ENCODE measurements at regions not wholly inside any gene's neighbourhood (a gene's known extent, or its start where the extent isn't known, plus 50 kb on each side); places are given as distances from the start of the nearest gene placed in this dataset.
"Not testable (repeated sequence)": the region's sequence is repeated elsewhere in the genome, so short reads cannot be mapped to it uniquely, and the experiment has no call there.

DNA sequence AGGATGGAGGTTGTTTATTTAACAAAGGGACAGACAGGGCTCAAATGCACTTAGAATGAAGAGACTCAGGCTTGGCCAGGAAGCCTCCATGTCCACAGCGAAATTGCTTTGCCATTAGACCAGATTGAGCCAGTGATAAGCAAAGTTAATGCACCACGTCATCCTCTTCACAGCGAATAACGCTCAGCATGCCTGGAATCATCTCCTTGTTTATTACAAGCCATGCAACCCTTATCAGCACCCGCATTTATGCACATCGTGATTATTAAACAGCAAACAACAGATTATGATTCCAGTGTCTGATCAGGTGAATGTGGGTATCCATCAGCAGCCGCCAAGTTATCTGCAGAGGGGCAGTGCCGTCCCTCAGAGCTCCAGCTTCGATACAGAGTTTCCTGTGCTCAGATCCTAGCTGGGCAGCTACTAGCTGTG is 175.0 kb upstream of the TMEM132C start:
- DNase-seq (ENCODE audit: low read depth in 2 of 3, low spot score in 2 of 3) = no peak

DNA sequence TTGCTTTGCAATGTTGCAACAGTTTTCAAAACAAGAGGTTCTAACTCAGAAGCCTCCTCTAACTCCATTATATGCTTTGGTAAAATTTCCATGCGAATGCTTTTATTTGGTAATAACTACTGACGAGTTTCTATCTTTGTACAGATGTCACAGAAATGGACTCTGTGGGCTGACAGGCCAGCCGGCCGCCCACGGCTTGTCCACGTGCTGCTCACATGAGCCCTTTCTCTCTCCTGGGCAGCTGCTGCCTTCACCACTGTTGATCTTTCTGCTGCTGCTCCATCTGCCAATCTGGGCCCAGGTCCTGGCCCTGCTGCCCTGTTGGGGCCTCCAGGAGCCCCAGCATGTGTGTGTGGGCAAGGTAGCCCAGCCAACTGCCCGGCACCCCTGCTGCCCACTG is 168.2 kb upstream of the TMEM132C start:
- DNase-seq (ENCODE audit: low read depth in 2 of 3, low spot score in 2 of 3) = no peak

DNA sequence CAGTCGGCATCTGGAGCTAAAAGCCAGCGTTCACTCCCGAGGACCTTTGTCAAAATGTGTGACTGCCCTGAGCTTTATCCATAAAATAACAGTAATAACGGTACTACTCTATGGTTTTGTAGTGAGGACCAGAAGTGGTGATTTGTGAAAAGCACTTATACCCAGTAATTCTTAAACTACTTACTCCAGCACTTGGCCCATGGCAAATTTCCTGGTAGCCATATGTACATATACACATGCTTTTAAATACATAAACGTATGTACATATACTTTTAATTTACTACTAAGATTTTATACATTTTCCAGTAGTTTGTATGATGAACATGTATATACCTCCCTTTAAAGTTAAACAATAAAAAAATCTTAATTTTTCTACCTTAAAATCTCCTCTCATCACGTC is 163.8 kb upstream of the TMEM132C start:
- no peak for DNase-seq (ENCODE audit: low read depth in 2 of 3, low spot score in 2 of 3)

DNA sequence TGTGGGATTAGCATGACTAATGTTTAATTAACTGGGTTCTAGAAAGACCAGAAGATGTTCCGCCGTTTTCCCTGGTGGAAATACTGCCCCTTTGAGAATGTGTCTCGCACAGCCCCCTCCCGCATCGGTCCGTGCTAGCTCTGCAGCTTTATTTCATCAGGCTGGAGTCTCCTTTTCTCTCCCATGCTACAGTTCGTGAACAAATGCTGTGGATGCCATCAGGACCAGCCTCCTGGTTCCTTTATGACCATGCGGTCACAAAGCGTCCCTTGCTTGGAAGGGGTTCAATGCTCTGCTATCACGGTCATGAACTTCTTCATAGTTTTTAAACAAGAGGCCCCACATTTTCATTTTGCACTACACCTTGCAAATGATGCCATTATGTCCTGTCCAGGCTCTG is 157.7 kb upstream of the TMEM132C start:
- DNase-seq (ENCODE audit: low read depth in 2 of 3, low spot score in 2 of 3) = no peak

DNA sequence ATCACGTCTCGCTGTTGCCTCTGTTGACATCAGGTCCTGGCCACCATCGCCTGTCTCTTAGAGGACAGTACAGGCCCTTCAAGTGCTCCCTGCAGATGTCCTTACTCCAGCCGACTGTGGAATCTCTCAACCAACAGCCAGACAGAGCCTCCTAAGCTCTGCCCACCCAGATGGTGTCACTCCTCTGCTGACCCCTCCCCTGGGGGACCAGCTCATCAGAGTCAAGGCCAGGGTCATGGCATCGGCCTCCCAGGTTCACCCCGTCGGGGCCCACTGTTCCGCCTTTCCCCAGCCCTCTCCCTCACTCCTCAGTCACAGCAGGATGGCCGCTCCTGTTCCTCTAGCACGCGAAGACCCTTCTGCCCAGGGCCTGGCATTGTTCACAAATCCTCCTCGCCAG is 157.3 kb upstream of the TMEM132C start:
- DNase-seq (ENCODE audit: low read depth in 2 of 3, low spot score in 2 of 3) = no peak

DNA sequence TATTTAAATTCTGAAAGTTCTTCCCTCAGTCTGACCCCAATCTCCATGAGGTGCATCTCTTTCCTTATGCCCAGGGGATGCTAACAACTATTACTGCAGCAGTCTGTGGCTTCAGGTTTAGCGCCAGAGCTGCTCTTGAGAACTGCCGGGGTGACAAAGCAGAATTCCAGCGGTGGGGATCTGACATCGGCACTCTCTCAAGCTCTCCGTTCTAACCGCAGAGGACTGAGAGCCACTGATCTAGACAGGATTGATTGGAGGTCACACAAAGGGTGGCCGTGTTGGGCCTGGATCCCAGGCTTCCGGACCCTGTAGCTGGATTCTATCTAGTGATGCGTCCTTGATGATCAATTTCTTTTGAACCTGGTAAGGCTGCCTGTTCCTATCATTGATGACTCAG is 155.6 kb upstream of the TMEM132C start:
- DNase-seq (ENCODE audit: low read depth in 2 of 3, low spot score in 2 of 3) = no peak

DNA sequence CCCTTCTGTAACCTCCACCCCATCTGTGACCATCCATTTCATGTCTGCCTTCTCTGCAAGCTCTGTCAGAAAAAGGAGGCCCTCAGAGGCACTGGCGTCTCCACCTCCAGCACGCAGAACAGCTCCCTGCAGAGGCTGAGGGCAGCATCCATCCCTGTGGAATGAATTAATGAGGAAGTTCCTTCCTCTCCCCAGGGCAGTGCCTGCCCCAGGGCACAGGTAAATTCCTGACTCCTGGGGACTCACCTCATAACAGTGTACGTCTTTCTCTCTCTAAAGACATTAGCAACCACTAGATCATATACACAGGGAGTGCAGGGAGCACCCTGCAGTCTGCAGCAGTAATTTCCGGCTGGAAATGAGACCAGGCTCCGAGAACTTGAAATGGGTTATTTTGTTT is 155.0 kb upstream of the TMEM132C start:
- no peak for DNase-seq (ENCODE audit: low read depth in 2 of 3, low spot score in 2 of 3)

DNA sequence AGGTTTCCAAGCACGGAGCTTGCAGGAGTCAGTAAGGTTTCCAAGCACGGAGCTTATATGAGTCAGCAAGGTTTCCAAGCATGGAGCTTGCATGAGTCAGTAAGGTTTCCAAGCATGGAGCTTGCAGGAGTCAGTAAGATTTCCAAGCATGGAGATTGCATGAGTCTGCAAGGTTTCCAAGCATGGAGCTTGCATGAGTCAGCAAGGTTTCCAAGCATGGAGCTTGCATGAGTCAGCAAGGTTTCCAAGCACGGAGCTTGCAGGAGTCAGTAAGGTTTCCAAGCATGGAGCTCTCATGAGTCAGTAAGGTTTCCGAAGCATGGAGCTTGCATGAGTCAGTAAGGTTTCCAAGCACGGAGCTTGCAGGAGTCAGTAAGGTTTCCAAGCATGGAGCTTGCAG is 153.7 kb upstream of the TMEM132C start:
- not testable (repeated sequence) for DNase-seq (ENCODE audit: low read depth in 2 of 3, low spot score in 2 of 3)

DNA sequence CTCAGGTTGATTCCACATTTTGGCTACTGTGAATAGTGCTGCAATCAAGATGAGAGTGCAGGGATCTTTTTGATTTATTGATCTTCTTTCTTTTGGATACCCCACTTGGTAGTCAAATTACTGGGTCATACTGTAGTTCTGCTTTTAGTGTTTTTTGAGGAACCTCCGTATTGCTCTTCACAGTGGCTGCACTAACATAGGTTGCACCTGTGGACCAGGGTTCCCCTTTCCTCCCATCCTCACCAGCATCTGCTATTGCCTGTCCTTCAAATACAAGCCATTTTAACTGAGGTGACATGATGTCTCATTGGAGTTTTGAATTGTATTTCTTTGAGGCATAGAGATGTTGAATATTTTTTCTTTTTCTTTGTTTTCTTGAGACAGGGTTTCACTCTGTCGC is 152.5 kb upstream of the TMEM132C start:
- DNase-seq (ENCODE audit: low read depth in 2 of 3, low spot score in 2 of 3) = no peak

DNA sequence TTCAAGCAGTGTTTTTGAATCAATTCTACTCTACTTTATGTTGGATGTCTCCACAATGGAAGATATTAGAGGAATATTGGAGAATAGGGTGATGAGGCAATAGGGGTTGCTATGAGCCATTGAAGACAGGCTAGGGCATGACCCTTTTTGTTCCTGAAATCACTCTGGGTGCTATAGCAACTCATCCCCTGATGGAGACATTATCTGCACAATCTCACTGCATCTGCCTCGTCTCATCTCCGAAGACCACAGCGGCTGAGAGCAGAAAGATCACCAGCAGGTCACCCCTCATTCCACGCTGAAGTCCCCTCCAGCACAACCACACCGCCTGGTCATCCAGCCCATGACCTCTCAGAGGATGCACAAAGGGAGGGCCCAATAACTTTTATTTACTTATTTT is 150.4 kb upstream of the TMEM132C start:
- DNase-seq (ENCODE audit: low read depth in 2 of 3, low spot score in 2 of 3) = no peak

DNA sequence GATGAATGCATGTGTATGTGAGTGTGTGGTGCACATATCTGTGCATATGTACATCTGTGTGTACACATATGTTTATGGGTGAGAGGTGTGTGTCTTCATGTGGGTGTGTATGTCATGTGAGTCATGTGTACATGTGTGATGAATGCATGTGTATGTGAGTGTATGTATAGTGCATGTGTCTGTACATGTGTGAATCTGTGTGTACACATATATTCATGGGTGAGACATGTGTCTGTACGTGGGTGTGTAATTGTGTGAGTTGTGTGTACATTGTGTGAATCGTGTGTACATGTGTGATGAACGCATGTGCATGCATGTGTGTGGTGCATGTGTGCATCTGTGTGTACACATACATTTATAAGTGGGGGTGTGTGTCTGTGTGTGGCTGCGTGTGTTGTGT is 146.9 kb upstream of the TMEM132C start:
- no peak for DNase-seq (ENCODE audit: low read depth in 2 of 3, low spot score in 2 of 3)

DNA sequence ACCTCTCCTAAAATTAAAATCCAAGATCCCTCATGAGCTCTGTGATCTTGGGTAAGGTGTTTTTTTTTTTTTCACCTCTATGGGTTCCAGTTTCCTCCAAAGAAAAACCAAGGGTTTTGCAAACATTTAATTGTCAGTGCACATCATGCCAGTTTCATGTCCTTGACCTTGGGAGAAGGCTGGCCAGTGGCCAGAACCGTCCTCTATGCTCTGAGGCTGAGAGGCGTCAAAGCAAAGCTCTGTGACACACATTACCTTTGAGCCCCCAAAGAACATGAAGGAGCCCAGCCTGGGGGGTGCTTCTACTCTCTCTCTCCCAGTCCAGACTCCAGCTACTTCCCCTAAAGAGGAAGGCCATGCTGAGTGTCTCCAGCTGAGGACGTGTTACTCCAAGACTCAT is 145.5 kb upstream of the TMEM132C start:
- DNase-seq (ENCODE audit: low read depth in 2 of 3, low spot score in 2 of 3) = no peak

DNA sequence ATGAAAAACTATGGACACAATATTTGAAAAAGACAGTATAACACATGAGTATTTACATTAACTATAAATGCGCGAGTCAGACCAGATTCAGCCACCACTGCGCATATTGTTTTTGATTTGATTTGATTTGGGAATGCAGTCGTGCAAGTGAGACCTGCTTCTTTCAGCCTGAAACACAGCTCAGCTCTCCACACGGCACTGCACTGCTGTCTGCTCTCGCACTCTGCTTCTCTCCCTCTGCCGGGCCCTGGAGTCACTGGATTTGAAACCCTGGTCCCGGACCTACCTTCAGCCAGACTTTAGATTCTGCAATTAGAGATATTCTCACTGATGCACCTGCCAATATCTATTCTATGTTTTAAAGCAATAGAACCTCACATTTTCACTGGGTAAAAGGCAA is 143.9 kb upstream of the TMEM132C start:
- DNase-seq (ENCODE audit: low read depth in 2 of 3, low spot score in 2 of 3) = no peak

DNA sequence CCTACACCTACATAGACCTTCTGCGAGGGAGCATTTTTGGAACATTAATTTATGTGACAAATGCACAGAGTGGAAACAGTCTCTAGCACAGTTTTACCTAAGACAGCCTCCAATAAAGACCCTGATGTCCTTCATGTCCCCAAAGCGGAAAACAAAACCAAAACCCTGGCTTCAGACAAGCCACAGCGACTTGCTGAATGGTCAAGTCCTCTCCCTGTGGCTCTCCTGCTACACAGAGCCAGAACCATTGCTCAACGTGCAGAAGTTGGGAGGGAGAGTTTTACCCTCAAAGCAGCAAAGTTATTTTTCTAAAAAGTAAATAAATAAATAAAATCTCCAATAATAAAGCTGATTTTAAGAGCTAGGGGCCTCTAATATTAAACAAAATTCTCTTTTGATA is 135.0 kb upstream of the TMEM132C start:
- DNase-seq (ENCODE audit: low read depth in 2 of 3, low spot score in 2 of 3) = no peak

DNA sequence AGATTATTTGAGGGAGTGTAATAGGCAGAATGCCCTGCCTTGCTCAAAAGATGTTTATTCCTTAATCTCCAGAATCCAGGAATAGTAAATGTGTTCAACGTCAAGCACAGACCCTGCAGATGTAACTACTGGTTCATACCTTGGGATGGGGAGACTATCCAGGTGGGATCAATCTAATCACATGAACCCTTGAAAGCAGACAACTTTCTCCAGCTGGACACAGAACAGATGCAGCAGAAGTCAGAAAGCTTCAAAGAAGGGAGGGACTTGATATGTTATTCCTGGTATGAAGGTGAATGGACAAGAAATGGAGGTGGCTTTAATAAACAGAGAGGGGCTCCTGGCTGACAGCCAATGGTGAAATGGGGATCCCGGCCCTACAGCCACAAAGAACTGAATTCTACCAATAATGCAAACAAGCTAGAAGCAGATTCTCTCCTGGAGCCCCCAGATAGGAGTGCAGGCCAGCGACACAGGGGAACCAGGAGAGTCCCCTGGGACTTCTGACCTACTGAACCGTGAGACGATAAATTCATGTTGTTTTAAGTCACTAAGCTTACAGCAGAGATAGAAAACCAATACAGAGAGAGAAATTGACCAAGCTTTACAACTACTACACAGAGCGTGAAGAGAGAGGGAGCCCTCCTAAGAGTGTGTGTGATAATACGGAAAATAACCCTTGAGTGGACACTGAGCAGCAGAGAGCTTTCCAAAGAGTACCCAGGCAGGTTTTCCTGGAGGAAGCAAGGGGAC is 133.5 kb upstream of the TMEM132C start:
- no peak for DNase-seq (ENCODE audit: low read depth in 2 of 3, low spot score in 2 of 3)

DNA sequence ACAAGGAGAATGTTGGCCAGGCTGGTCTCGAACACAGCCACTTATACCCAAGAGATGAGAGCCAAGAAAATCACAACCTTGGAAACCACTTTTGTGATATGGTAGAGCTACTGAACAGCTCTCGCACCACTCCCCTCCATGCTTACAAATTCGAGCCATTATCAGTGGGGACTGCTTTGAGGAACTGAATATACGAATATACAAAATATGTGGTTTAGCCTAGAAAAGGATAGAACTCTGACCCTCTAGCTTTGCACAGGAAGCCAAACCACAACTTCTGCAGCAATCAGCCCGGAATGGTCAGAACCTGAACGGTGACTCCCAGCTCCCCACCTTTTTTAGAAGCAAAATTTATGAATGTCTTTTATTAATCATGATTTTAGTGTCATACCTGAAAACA is 129.8 kb upstream of the TMEM132C start:
- no peak for DNase-seq (ENCODE audit: low read depth in 2 of 3, low spot score in 2 of 3)

DNA sequence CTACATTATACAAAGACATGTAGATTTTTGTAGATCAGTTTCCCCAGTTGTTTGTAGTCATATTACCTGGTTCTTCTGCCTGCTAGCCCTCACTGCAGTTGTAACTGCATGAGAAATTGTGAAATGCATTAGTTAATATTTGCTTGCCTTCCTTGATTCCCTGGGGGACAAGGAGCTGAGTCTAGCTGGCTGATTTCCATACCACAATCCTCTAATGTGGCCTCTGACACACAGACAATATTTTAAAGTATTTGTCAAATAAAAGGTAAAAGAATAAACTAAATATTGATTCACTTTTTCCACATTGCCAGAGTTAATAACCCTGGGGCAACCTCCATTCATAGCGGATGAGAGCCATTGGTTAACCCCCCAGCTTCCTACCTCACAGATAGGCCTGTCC is 128.8 kb upstream of the TMEM132C start:
- DNase-seq (ENCODE audit: low read depth in 2 of 3, low spot score in 2 of 3) = no peak

DNA sequence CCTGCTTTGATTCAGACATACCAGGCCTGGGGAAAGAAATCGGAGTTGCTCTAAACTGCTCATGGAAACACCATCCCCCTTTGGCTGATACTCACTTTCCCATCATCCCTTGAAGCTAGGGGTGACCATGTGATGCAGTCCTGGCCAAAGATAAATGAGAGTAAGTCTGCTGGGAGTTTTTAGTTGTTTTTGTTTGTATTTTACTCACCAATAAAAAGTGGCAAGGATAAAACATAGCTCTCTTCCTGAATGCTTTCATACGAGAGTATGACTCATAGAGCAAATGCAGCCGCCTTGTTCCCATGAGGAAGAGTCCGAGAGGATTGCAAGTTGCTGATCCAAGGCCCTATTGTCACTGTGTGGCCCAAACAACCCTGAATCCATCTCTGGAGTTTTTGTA is 126.4 kb upstream of the TMEM132C start:
- DNase-seq (ENCODE audit: low read depth in 2 of 3, low spot score in 2 of 3) = no peak

DNA sequence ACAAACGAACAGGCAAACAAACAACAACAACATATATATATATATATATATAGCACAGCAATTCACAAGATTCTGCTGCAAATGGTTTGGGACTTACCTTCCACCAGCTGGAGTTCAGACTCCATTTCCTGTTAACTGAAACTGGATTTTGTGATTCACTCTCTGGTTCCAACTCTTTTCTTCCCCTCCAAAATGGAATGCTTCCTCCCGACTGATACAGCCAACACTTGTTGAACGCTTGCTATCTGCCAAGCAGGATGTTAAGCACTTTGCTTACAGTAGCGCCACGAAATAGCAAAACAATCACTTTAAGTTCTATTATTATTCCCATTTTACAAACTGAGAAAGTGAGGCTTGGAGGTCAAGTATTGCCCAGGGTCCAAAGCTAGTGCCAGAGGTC is 116.0 kb upstream of the TMEM132C start:
- no peak for DNase-seq (ENCODE audit: low read depth in 2 of 3, low spot score in 2 of 3)

DNA sequence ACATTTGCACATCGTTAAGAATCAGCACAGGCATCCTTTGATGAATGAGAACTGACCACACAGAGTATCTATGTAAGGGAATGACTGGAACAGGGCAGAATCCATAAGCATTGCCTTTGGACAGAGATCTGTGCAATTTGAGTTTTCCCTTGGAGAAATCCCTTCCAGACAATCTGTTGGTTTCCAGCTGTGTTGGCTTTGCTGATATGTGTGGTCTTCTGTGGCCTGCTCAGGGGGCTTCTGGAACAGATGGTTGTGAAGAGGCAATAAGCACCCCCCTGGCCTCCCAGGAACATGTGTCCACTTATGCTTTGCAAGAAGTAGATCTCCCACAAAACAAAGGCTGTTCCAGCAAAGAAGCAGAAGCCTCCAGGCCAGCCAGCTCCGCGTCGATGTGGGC is 111.4 kb upstream of the TMEM132C start:
- no peak for DNase-seq (ENCODE audit: low read depth in 2 of 3, low spot score in 2 of 3)

DNA sequence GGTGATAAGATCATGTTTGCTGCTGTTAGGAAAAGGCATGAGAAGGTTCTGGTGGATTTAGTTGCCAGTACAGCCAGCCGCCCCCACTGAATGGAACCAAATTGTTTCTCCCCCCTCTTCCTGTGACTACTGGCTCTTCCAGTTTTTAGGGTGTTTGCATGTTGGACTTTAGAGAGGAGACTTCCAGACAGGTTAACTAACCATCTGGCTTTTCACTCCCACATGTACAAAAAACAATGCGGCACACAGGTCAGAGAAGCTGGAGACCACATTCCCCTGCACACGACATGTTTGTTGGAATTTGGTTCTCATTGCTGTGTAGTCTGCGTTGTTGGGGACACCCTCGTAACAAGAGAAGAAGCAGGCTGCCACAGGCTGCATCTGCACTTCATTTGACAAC is 103.9 kb upstream of the TMEM132C start:
- DNase-seq (ENCODE audit: low read depth in 2 of 3, low spot score in 2 of 3) = no peak

DNA sequence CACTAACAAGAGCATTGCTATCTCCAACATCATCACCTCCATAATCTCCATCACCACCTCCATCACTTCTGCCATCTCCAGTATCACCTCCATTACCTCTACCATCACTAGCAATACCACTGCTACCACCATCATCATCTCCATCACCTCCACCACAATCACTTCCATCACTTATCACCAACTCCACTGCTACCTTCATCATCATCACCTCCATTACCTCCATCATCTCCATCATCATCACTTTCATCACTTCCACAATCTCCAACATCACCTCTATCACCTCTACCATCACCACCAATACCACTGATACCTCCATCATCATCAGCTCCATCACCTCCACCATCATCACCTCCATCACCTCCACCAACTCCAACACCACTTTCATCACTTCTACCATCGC is 102.4 kb upstream of the TMEM132C start:
- DNase-seq (ENCODE audit: low read depth in 2 of 3, low spot score in 2 of 3) = no peak

DNA sequence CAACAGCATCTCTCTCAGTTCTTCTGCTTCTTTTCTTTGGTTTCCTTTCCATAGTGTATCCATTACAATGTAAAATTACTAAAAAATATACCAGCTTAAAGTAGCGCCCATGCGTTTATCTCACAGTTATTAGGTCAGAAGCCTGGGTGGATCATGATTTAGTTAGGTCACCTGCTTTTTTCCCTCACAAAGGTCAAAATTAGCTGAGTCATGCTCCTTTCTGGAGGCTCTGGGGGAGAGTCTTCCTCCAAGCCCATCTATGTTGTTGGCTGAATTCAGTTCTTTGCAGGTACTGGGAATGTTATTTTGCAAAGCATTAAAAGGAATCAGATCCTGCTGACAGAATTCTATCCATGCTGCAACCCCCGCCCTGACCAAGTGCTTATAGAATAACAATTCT is 101.6 kb upstream of the TMEM132C start:
- no peak for DNase-seq (ENCODE audit: low read depth in 2 of 3, low spot score in 2 of 3)

DNA sequence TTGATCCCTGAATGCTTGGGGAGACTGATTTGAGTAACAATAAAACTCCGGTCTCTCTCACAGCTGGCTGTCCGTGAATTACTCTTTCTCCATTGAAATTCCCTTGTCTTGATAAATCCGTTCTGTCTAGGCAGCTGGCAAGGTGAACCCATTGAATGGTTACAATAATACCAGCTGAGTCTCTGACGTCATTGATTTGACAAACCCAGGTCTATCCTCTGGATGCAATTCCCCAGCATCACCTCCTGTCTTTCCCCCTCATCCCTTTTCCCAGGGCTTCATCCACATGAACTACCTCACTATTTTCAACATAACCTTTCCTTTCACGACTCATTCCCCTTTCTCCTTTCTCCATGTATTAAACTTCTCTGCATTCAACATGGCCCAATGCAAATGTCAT is 98.7 kb upstream of the TMEM132C start:
- DNase-seq (ENCODE audit: low read depth in 2 of 3, low spot score in 2 of 3) = no peak

Data from activated CD8-positive, alpha-beta memory T cell treated with anti-CD3 and anti-CD28 coated beads for 48 hours (primary cell).